DOHH2 (cell line): ENCODE measurements at regions not wholly inside any gene's neighbourhood (a gene's known extent, or its start where the extent isn't known, plus 50 kb on each side); places are given as distances from the start of the nearest gene placed in this dataset.

Experiments
- EZH2phosphoT487 ChIP-seq: fragments of 200-600 bp; sonication (generic); IDR thresholded peaks from 2 replicates; pipeline ENCODE4 v1.6.1; 2017; ENCODE audit warnings: borderline replicate concordance, mild to moderate bottlenecking, antibody characterized with exemption, low read length, moderate library complexity, mixed read lengths
- TF ChIP-seq, protein P1 (sequence below): fragments of 200-600 bp; sonication (generic); IDR thresholded peaks from one replicate; pipeline ENCODE4 v1.5.1; 2014; ENCODE audit warnings: antibody characterized with exemption, mild to moderate bottlenecking, low read depth, low read length; ENCODE audit not compliant: poor library complexity, severe bottlenecking

DNA sequence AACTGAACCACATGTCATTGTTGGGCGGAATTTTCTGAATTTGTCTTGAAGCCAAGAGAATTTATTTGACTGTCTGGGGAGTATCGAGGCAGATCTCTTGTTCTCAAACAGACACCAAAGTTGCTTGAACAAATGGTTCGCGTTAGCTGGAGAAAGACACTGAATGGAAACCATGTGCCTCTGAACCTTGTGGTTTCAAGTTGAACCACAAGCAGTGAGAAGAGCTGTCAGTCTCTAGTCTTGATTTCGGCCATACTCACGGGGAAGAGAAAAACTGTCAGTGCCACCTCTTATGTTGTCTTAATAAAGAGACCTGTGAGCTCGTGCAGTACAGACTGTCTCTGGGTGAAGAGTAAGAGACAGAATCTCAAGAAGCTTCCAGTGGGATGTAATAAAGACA is 886.5 kb upstream of the SOX9 start:
- TF ChIP-seq, protein P1, sequence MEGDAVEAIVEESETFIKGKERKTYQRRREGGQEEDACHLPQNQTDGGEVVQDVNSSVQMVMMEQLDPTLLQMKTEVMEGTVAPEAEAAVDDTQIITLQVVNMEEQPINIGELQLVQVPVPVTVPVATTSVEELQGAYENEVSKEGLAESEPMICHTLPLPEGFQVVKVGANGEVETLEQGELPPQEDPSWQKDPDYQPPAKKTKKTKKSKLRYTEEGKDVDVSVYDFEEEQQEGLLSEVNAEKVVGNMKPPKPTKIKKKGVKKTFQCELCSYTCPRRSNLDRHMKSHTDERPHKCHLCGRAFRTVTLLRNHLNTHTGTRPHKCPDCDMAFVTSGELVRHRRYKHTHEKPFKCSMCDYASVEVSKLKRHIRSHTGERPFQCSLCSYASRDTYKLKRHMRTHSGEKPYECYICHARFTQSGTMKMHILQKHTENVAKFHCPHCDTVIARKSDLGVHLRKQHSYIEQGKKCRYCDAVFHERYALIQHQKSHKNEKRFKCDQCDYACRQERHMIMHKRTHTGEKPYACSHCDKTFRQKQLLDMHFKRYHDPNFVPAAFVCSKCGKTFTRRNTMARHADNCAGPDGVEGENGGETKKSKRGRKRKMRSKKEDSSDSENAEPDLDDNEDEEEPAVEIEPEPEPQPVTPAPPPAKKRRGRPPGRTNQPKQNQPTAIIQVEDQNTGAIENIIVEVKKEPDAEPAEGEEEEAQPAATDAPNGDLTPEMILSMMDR = no peak
- TF ChIP-seq EZH2phosphoT487 = no peak
